Prostate gland (tissue), 2 donors: ENCODE measurements at regions not wholly inside any gene's neighbourhood (a gene's known extent, or its start where the extent isn't known, plus 50 kb on each side); places are given as distances from the start of the nearest gene placed in this dataset.

Experiments used
- DNase-seq: peaks from one replicate; pipeline ENCODE4 v3.0.0-alpha.2; 2019; ENCODE audit warnings: low spot score
- H3K27ac ChIP-seq, 2 donors: fragments of 200-600 bp; sonication (generic); 2 replicates each; pipeline ENCODE4 v1.5.1; 2017 to 2019
- H3K27me3 ChIP-seq: fragments of 200-600 bp; sonication (generic); replicated peaks from 2 replicates; pipeline ENCODE4 v1.5.1; 2019; ENCODE audit not compliant: insufficient read depth
- H3K36me3 ChIP-seq, 2 donors: fragments of 200-600 bp; sonication (generic); 1 replicate in 1 of 2; 2 replicates in 1 of 2; pipeline versions ENCODE4 v1.5.1 to v1.8.1; 2017 to 2019
- H3K4me1 ChIP-seq: fragments of 200-600 bp; sonication (generic); replicated peaks from 2 replicates; pipeline ENCODE4 v1.5.1; 2019
- H3K4me3 ChIP-seq, 2 donors: fragments of 200-600 bp; sonication (generic); 2 replicates each; pipeline ENCODE4 v1.5.1; 2017 to 2019
- H3K9me3 ChIP-seq: fragments of 200-600 bp; sonication (generic); 2 replicates; pipeline ENCODE4 v1.5.1; 2017
- POLR2A ChIP-seq: fragments of 450-650 bp; IDR thresholded peaks from one replicate; pipeline ENCODE4 v1.6.1; 2016; ENCODE audit warnings: antibody characterized with exemption, mild to moderate bottlenecking
- POLR2AphosphoS5 ChIP-seq: sonication (generic); formaldehyde crosslinking; IDR thresholded peaks from one replicate; pipeline ENCODE4 v1.6.1; 2017; ENCODE audit warnings: antibody characterized with exemption
- WGBS: methylation state at CpG from one replicate; pipeline ENCODE4 v1.1.5; 2018; 5-methylcytosine and 5-hydroxymethylcytosine counted together
- intact Hi-C: fragments of 100-400 bp; cut with DNase I; formaldehyde crosslinking; loops from one replicate; pipeline ENCODE4 v1.14.2; 2022
- TF ChIP-seq, protein P1 (sequence below), 4 experiments: fragments of 200-600 bp in 2 of 4; fragments of 450-650 bp in 2 of 4; sonication (generic) in 2 of 4; IDR thresholded peaks; 1 replicate in 3 of 4; 2 replicates in 1 of 4; pipeline ENCODE4 v1.5.1; 2016 to 2019; ENCODE audit warnings: antibody characterized with exemption in 4 of 4, mild to moderate bottlenecking in 2 of 4, moderate library complexity in 2 of 4

DNA sequence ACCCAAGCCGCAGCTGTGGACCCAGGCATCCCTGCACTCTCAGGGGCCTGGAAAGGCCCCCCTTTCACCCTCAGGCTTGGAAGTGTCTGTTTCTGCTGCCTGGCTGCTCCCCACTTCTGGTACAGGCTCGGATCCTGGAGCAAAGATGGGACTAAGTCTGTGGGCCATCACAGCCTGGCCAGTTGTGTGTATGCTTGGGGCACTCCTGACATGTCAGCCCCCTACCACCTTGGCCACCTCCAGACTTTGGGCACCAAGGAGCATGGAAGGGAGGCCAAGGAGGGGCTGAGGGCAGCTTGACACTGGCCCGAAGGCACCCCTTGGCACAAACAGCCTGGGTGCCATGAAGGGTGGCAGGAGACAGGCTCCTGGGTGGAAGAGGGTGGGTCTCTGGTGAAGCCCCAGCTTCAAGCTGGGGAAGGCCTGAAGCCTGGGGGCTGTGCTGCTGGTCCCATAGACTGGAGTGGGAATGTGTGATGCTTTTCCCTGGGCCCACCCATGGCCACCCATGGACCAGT is 799.4 kb upstream of the AGA start:
- H3K27ac ChIP-seq: no peak overlapping the region
- DNase-seq: no peak
- H3K36me3 ChIP-seq: no peaks in the 10 kb centered on the region
- no peaks in the 10 kb centered on the region for H3K9me3 ChIP-seq
- no peaks in the 10 kb centered on the region for H3K27me3 ChIP-seq
- no peaks in the 10 kb centered on the region for H3K4me1 ChIP-seq
- WGBS: 63% methylated on average over 1 of the region's 3 CpGs
- TF ChIP-seq, protein P1, sequence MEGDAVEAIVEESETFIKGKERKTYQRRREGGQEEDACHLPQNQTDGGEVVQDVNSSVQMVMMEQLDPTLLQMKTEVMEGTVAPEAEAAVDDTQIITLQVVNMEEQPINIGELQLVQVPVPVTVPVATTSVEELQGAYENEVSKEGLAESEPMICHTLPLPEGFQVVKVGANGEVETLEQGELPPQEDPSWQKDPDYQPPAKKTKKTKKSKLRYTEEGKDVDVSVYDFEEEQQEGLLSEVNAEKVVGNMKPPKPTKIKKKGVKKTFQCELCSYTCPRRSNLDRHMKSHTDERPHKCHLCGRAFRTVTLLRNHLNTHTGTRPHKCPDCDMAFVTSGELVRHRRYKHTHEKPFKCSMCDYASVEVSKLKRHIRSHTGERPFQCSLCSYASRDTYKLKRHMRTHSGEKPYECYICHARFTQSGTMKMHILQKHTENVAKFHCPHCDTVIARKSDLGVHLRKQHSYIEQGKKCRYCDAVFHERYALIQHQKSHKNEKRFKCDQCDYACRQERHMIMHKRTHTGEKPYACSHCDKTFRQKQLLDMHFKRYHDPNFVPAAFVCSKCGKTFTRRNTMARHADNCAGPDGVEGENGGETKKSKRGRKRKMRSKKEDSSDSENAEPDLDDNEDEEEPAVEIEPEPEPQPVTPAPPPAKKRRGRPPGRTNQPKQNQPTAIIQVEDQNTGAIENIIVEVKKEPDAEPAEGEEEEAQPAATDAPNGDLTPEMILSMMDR (IDR thresholded peaks at IDR 0.05): no peak
- TF ChIP-seq POLR2AphosphoS5: no peak
- TF ChIP-seq POLR2A: no peak
- intact Hi-C loops: no loop called here
- H3K4me3 ChIP-seq: no peak overlapping the region

DNA sequence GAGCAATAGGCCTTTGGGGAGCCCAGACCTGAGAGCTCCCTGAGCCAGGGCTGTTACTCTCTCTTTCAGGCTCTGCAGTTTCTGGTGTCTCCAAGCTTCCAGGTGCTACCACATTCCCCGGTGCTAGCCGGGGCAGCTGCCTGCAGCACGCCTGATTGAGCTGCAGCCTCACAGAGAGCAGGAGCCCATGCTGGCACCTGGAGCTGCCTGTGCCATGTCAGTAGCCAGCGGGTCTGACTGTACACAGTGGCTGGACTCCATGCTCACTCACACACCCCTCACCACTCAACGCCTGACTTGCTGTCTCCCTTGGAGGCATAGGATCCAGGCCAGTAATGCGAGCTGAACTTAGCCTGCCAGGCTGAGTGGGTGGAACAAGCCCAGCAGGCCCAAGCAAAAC is 800.4 kb upstream of the AGA start:
- Histone ChIP-seq H3K4me1 (no peaks in the 10 kb centered on the region), H3K27me3 (no peaks in the 10 kb centered on the region), H3K9me3 (no peaks in the 10 kb centered on the region), H3K36me3 (no peaks in the 10 kb centered on the region), H3K4me3 (no peak overlapping the region), H3K27ac (no peak overlapping the region)
- TF ChIP-seq POLR2AphosphoS5 (no peak), POLR2A (no peak)
- TF ChIP-seq, protein P1 (IDR thresholded peaks at IDR 0.05): no peak
- no peak for DNase-seq
- intact Hi-C loops: no loop called here
- WGBS: 89% methylated on average over 6 of the region's 6 CpGs

DNA sequence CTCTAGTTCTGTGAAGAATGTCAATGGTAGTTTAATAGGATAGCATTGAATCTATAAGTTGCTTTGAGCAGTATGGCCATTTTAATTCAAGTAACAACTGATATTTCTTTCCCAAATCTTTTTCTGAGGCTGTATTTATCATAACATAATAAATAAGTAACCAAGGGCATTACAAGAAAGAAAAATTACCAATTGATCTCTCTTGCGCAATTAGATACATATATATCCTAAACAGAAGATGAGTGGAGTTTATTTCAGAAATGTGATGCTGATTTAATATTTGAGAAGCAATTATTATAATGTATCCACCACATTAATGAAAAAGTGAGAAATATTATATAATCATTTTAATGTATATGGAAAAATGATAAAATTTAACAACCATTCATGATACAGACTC is 802.5 kb upstream of the AGA start:
- Histone ChIP-seq H3K36me3 (no peaks in the 10 kb centered on the region), H3K27me3 (no peaks in the 10 kb centered on the region), H3K4me1 (no peaks in the 10 kb centered on the region), H3K9me3 (no peaks in the 10 kb centered on the region), H3K4me3 (no peak overlapping the region), H3K27ac (no peak overlapping the region)
- 95% methylated on average over 1 of the region's 1 CpG for WGBS
- TF ChIP-seq POLR2AphosphoS5 (no peak), POLR2A (no peak)
- TF ChIP-seq, protein P1 (IDR thresholded peaks at IDR 0.05): no peak
- intact Hi-C loops: no loop called here
- no peak for DNase-seq

DNA sequence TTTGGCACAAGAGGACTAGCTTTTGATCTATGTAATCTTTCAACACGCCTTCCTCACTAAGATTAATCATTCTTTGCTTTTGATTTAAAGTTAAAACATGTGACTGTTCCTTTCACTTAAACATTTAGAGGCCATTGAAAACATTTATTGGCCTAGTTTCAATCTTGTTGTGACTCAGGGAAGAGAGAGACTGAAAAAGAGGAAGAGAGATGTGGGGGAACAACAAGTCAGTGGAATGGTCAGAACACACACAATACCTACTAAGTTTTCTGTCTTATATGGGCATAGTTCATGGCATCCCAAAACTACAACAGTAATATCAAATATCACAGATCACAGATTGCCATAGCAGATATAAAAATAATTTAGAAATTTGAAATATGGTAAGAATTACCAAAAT is 812.9 kb upstream of the AGA start:
- 42% methylated on average over 1 of the region's 1 CpG for WGBS
- Histone ChIP-seq H3K9me3 (no peaks in the 10 kb centered on the region), H3K27me3 (no peaks in the 10 kb centered on the region), H3K4me3 (no peak overlapping the region), H3K27ac (no peak overlapping the region), H3K4me1 (no peaks in the 10 kb centered on the region), H3K36me3 (no peaks in the 10 kb centered on the region)
- DNase-seq: no peak
- TF ChIP-seq POLR2AphosphoS5 (no peak), POLR2A (no peak)
- TF ChIP-seq, protein P1 (IDR thresholded peaks at IDR 0.05): no peak
- intact Hi-C loops: no loop called here

DNA sequence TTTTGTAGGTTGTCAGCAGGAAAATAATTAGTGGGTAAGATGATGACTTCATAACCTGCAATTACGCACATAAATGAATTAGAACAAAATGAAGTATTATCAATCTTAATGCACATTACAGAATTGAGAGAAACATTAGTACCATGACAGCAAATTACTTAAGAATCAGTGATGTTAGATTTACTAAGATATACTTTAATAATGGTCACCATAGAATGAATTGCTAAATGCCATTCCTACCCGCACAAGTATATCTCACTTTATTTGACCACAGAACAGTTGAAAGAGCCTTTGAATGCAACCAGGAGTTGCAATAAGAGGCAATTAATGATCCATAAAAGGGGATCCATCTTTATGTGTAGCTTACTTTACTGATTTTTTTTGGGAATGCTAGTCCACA is 816.4 kb upstream of the AGA start:
- no peaks in the 10 kb centered on the region for H3K9me3 ChIP-seq
- 87% methylated on average over 2 of the region's 2 CpGs for WGBS
- intact Hi-C loops: no loop called here

More for the DNA sequence above, 816.4 kb upstream of the AGA start:
- H3K27me3 ChIP-seq: no peaks in the 10 kb centered on the region
- no peak overlapping the region for H3K4me3 ChIP-seq
- no peaks in the 10 kb centered on the region for H3K4me1 ChIP-seq
- no peak overlapping the region for H3K27ac ChIP-seq
- H3K36me3 ChIP-seq: no peaks in the 10 kb centered on the region
- no peak for DNase-seq
- TF ChIP-seq POLR2A (no peak), POLR2AphosphoS5 (no peak)
- TF ChIP-seq, protein P1 (IDR thresholded peaks at IDR 0.05): no peak
